ENCODE measurements at regions not wholly inside any gene's neighbourhood (a gene's known extent, or its start where the extent isn't known, plus 50 kb on each side); places are given as distances from the start of the nearest gene placed in this dataset.

GRCh38 chr6:120173250-120173649, 823.7 kb upstream of the MAN1A1 start:
- no peak for TF ChIP-seq PRPF4 (IDR thresholded peaks at IDR 0.05; ENCODE audit: insufficient read depth, low read depth, low read length, poor library complexity, severe bottlenecking)
- no peak for TF ChIP-seq EZH2 (IDR thresholded peaks at IDR 0.05; ENCODE audit: borderline replicate concordance, low read depth, low read length)
